K562 (cell line): ENCODE measurements at regions not wholly inside any gene's neighbourhood (a gene's known extent, or its start where the extent isn't known, plus 50 kb on each side); places are given as distances from the start of the nearest gene placed in this dataset.

Source experiments
- ATAC-seq: fragments of 200-7000 bp; cut with Tn5 transposase; 3 replicates; pipeline ENCODE4 v1.9.1; 2020; ENCODE audit warnings: moderate library complexity
- BruUV-seq: library from RNA; stranded (reverse); fragments of 400-500 nt; replicated peaks from 2 replicates; lab custom pipeline; 2021; lab: Mats Ljungman, UMichigan
- CTCF ChIA-PET: fragments of 300-600 bp; formaldehyde crosslinking; extraction: SDS; loops from one replicate; lab custom pipeline; 2021; ENCODE audit warnings: low intra/inter-chr PET ratio; lab: Yijun Ruan, JAX
- POLR2A ChIA-PET: fragments of 300-600, 350-650 bp; sonication (Branson Sonifier 250); formaldehyde crosslinking; extraction: SDS; loops from one replicate; lab custom pipeline; 2021; ENCODE audit warnings: antibody characterized with exemption, inconsistent platforms; lab: Yijun Ruan, JAX
- DNase-seq, 4 experiments: peaks; one replicate each; pipeline versions ENCODE4 v3.0.0 to v3.0.0-alpha.2; 2011 to 2018; ENCODE audit warnings: low spot score in 3 of 4, mixed read lengths in 3 of 4; ENCODE audit errors: extremely low read depth in 1 of 4
- FAIRE-seq: peaks from 2 replicates; lab custom pipeline; 2011; peaks lifted over from hg19 to GRCh38; lab: Jason Lieb, UNC
- H2AFZ ChIP-seq: 2 replicates; pipeline ENCODE4 v1.6.0; 2011; ENCODE audit warnings: low read depth, low read length, control low read depth, inconsistent platforms
- H3K27ac ChIP-seq: fragments of 200-600 bp; 3 replicates; pipeline ENCODE4 v1.8.0; 2011; ENCODE audit warnings: low read depth, mild to moderate bottlenecking, control low read depth, inconsistent platforms, low read length, moderate library complexity, mixed read lengths; ENCODE audit errors: extremely low read depth
- H3K27me3 ChIP-seq, 2 experiments: fragments of 300-600 bp in 1 of 2; 2 replicates in 1 of 2; 3 replicates in 1 of 2; pipeline versions ENCODE4 v1.6.0 to v1.8.0; 2011; ENCODE audit warnings: inconsistent platforms in 2 of 2, low read length in 2 of 2, mild to moderate bottlenecking in 1 of 2, mixed read lengths in 1 of 2, moderate library complexity in 1 of 2; ENCODE audit not compliant: control insufficient read depth in 2 of 2, insufficient read depth in 2 of 2
- H3K36me3 ChIP-seq: fragments of 300-600 bp; 3 replicates; pipeline ENCODE4 v1.8.0; 2011; ENCODE audit warnings: mild to moderate bottlenecking, low read length, inconsistent platforms; ENCODE audit not compliant: control insufficient read depth, insufficient read depth
- H3K4me1 ChIP-seq, 2 experiments: fragments of 200-600 bp in 1 of 2; replicated peaks in 1 of 2; 2 replicates in 1 of 2; 3 replicates in 1 of 2; pipeline versions ENCODE4 v1.5.1 to v1.8.0; 2011; ENCODE audit warnings: inconsistent platforms in 2 of 2, low read length in 2 of 2, mild to moderate bottlenecking in 1 of 2, mixed read lengths in 1 of 2, moderate library complexity in 1 of 2; ENCODE audit not compliant: control insufficient read depth in 2 of 2, insufficient read depth in 2 of 2
- H3K4me2 ChIP-seq: 2 replicates; pipeline ENCODE4 v1.6.1; 2011; ENCODE audit warnings: low read length, control low read depth, inconsistent platforms, mixed read lengths; ENCODE audit not compliant: insufficient read depth
- H3K4me3 ChIP-seq: fragments of 200-600 bp; sonication (generic), shearing (Covaris generic); 2 replicates; pipeline ENCODE4 v1.5.1; 2016; ENCODE audit warnings: control low read depth, inconsistent platforms
- H3K79me2 ChIP-seq: fragments of 200-600 bp; 3 replicates; pipeline ENCODE4 v1.8.0; 2011; ENCODE audit warnings: low read length, inconsistent platforms; ENCODE audit not compliant: control insufficient read depth, insufficient read depth
- H3K9ac ChIP-seq, 2 experiments: 2 replicates each; pipeline versions ENCODE4 v1.6.0 to v1.6.1; 2011; ENCODE audit warnings: low read depth in 2 of 2, low read length in 2 of 2, control low read depth in 1 of 2, inconsistent platforms in 1 of 2, mild to moderate bottlenecking in 1 of 2, mixed read lengths in 1 of 2; ENCODE audit not compliant: insufficient read depth in 1 of 2
- H3K9me1 ChIP-seq: one replicate; pipeline ENCODE4 v1.6.0; 2011; ENCODE audit warnings: inconsistent platforms, mild to moderate bottlenecking, low read length, moderate library complexity; ENCODE audit not compliant: control insufficient read depth, insufficient read depth
- H3K9me3 ChIP-seq: replicated peaks from 2 replicates; pipeline ENCODE4 v1.5.1; 2011; ENCODE audit warnings: low read depth, low read length, inconsistent platforms; ENCODE audit not compliant: control insufficient read depth, insufficient read depth
- H4K20me1 ChIP-seq: replicated peaks from 2 replicates; pipeline ENCODE4 v1.6.1; 2011; ENCODE audit warnings: low read length, inconsistent platforms, mixed read lengths; ENCODE audit not compliant: control insufficient read depth, insufficient read depth
- SPI1 ChIP-seq: IDR thresholded peaks from 2 replicates; pipeline ENCODE4 v1.6.1; 2011; ENCODE audit warnings: low read depth, low read length, control low read depth, borderline replicate concordance
- ZKSCAN1 ChIP-seq: fragments of 150-350 bp; IDR thresholded peaks from 2 replicates; pipeline ENCODE4 v1.6.1; 2016; ENCODE audit warnings: low read depth, low read length
- ZNF318 ChIP-seq, 2 experiments: fragments of 450-650 bp; IDR thresholded peaks; 2 replicates each; pipeline ENCODE4 v1.6.1; 2016; ENCODE audit warnings: mild to moderate bottlenecking in 2 of 2, borderline replicate concordance in 1 of 2, low read depth in 1 of 2, moderate library complexity in 1 of 2
- ZSCAN32 ChIP-seq: fragments of 450-650 bp; formaldehyde crosslinking; IDR thresholded peaks from 2 replicates; pipeline ENCODE4 v1.4.0; 2020; ENCODE audit warnings: mild to moderate bottlenecking, moderate library complexity
- WGBS: fragments of 100-300 bp; shearing (Covaris generic); methylation state at CpG from one replicate; pipeline ENCODE4 v1.1.6; 2016; ENCODE audit warnings: low coverage, mixed read lengths; ENCODE audit not compliant: insufficient coverage; ENCODE audit errors: missing lambda C conversion rate; 5-methylcytosine and 5-hydroxymethylcytosine counted together
- in situ Hi-C: fragments of 300-500 bp; cut with MboI; formaldehyde crosslinking; loops from 4 replicates; pipeline ENCODE4 v1.15.0; 2018; ENCODE audit warnings: inconsistent platforms, mixed read lengths
- intact Hi-C: fragments of 100-400 bp; cut with micrococcal nuclease; formaldehyde crosslinking; loops from 2 replicates; pipeline ENCODE4 v1.14.2; 2022

DNA sequence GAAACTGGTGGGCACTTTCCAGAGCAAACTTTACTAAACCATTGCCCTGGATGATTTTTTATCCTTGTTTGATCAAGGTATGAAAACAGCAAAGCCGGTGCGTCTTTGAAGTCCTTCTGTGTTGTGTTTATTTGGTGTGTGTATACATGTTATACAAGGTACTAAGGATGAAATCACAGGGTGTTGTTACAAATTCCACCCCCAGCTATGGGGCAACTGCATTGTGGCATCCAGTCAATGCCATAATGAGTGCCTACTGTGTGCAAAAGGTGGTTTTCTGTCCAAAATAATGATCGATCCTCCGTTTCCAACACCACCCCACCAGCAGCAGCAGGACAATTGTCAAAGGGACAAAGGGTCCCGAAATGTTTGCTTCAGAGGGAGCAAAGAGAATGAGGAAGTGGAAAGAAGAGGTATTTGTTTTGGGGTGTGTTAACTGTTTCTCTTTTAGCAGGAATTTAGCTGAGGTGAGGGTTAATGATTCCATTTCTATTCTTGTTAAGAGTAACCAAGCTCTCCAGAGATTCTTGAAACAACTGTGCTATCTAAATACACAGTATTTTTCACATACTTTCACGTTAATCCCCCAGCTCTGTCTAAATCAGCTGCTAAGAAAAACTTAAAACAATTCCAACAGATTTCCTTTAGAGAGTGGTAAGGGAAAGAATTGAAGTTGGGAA, 568.7 kb upstream of the KLF4 start:
- no peak overlapping the region for H3K4me2 ChIP-seq
- DNase-seq (no peak), FAIRE-seq (no peak), ATAC-seq (no peak)
- in situ Hi-C loops (no loop called here), intact Hi-C loops (loop anchor here (5.0 kb wide), 1 partner anchor 49 kb away; no protein-coding TSS in a partner anchor)
- H3K79me2 ChIP-seq: no peaks in the 10 kb centered on the region
- H3K4me1 ChIP-seq: peaks cover 0 to 8% of the 10 kb centered on the region in 2 experiments; a peak in 1 of 5 replicates
- no peaks in the 10 kb centered on the region for H4K20me1 ChIP-seq
- no TSS peak for BruUV-seq
- peak overlapping the region; percentile 78 for H2AFZ ChIP-seq
- H3K27me3 ChIP-seq: no peaks in the 10 kb centered on the region
- no peaks in the 10 kb centered on the region; the same call in 1 of the 2 replicates for H3K9me3 ChIP-seq
- H3K9ac ChIP-seq: no peak overlapping the region
- CTCF ChIA-PET: no interaction called here
- no peak overlapping the region for H3K4me3 ChIP-seq
- POLR2A ChIA-PET: interaction anchor here (0.6 to 0.9 kb wide), 2 partner anchors 11 to 419 kb away, joined by 3 to 4 read pairs; no protein-coding TSS in a partner anchor
- TF ChIP-seq ZSCAN32 (CRISPR knock-in tag) (no peak), ZKSCAN1 (peak; percentile 66; the same call in 1 of the 2 replicates), ZNF318 (IDR thresholded peaks at IDR 0.05; ENCODE audit: borderline replicate concordance in 1 of 2, low read depth in 1 of 2) (no peak), SPI1 (peak; percentile 92)
- WGBS: 61% methylated on average over 6 of the region's 6 CpGs
- no peaks in the 10 kb centered on the region for H3K36me3 ChIP-seq
- H3K9me1 ChIP-seq: no peaks in the 10 kb centered on the region
- no peak overlapping the region for H3K27ac ChIP-seq
